NCI-H1694 treated with DMSO at 0.1 percent for 48 hours (cell line): ENCODE measurements at regions not wholly inside any gene's neighbourhood (a gene's known extent, or its start where the extent isn't known, plus 50 kb on each side); places are given as distances from the start of the nearest gene placed in this dataset.
A peak's percentile ranks its signal among the peaks of the same experiment; 100 is the strongest.

Experiments
- DNase-seq: peaks from one replicate; lab custom pipeline; 2025; lab: John Stamatoyannopoulos, UW

DNA sequence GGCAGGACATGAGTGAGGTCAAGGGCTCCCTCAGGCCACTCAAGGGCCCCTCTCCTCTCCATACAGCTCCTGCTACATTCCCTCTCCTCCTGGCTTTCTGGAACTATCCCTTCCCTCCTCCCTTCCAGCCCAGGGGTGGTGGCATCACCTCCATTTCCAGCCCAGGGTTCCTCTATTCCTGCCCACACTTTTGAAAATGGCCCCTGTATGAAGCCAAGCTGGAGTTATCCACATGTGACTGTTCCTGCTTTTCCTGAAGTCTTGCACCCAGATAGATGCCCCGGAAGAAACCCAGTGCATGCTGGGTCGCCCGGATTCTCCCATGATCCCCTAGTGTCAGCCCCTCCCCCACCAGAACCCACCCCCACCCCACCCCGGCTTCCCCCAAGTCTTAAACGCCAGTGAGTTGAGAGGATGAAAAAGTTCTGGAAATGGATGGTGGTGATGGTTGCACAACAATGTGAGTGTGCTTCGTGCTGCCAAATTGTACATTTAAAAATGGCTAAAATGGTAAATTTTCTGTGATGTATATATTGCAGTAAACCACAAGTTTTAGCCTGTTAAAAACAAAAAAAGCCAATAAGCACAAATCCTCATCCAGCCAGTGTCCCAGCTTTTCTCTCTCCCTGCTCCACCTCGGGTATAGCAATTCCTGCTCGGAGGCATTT is 136.9 kb downstream of the SCARB1 start:
- DNase-seq, result no peak

DNA sequence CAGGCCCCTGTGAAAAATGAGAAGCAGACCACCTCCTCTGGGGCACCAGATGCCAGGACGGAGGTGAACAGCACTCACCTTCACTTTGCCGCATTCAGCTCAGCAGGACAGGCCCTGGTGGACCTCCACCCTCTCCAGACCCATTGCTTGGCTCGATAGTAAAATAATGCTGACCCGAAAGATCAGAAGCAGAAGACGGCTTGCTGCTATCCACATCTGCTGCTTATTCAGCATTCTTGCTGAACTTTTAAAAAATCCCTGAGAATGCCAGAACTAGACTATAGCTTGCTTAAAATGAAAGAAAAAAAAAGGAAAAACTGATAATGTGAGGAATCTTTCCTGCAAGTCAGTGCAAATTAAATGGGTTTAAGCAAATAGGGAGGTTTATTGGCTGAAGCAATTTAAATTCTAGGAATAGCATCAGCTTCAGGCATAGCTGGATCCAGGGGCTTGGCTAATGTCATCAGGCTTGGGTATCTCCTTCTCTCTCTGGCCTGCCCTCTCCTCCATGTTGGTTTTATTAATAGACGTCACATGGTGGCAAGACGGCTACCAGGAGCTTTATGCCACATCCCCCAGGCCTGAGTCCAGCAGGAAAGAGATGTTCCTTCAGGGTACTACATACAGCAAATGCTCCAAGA is 137.9 kb downstream of the SCARB1 start:
- DNase-seq, result no peak

DNA sequence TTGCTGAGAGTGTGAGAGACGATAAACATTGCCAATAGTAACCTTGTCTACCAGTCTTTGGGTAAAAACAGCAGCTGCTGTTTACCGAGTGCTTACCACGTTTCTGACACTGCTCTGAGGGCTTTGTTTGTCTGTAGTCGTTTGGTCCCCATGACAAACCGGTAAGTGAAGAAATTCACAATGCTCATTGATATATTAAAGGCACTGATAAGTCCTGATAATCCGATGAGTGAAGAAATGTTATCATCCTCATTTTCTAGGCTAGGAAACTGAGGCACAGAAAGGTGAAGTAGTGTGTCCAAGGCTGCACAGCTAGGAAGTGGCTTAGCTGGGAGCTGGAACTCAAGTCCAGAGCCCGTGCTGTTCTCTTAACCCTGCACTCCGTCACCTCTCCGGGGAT is 138.6 kb downstream of the SCARB1 start:
- DNase-seq, result peak; percentile 88

DNA sequence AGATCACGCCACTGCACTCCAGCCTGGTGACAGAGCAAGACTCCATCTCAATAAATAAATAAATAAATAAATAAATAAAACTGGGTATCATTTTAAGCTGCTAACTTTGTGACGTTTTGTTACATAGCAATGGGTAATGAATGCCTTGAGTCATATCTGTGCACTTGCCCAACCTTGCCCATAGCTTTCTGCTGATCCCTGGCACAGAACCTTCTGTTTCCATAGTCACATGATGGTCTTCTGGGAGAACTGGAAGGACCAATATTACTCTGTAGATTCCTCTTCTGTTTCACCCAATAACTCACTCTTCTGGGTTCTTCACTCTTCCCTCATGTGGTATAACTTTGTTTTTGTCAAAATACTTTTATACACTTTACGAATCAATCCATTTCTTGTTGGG is 140.8 kb downstream of the SCARB1 start:
- DNase-seq, result no peak

DNA sequence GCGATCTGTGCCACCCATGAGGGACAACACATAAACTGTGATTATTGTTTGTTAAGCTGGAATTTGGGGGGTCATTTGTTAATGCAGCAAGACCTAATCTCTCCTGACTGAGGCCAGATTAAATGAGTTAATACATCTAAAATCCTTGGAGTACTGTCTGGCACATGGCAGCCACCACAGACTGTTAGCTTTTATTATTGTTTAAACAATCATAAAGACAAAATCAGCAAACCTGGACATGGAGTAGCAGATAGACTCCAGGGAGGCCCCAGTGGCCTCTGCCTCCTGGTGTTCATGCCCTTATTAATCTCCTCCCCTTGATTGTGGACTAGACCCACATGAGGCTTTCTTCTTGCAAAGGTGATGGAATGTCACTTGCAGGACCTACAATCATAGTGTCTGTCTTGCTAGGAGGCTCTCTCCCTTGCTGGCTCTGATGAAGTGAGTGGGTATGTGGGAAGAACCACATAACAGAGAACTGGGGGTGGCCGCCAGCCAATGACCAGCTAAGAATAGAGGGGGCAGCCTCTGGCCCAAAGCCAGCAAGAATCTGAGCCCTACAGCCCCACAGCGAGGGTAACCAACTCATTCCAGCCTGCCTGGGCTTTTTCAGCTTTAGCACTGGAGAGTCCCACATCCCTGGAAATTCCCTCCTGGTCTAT is 142.0 kb downstream of the SCARB1 start:
- DNase-seq, result no peak

DNA sequence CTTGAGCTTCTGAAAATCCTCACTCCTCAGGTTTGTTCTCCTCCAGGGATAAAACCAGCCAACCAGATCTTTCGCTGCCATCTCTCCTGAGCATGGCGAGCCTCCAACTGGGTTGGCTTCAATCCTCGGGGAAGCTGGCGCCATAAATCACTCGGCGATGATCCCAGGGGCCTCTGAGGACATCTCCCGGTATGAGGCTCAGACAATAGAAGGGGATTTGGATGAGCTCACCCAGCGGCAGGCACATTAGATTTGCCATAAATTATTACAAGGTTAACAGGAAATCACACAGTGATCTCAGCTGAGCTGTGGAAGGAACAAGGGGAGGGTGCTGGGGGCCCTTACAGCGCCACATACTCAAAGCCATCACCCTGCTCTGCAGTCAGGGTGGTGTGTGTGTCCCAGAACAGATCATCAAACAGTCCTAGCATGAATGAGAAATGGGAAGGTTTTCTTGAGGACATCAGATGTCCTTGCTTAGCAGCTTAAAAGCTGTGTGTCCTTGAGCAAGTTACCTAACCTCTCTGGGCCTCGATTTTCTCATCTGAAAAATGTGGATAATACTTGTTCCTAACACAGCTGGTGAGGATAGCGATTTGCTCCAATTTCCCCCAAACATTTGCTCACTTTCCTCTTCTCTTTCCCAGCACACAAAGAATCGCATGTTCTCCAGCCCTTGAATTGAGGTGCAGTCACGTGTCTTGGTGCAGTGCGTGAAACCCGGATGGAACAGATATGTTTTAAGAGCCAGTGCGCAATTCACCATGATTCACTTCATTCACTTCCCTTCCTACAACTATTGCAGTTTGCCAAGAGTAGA is 142.8 kb downstream of the SCARB1 start:
- peak; percentile 96 for DNase-seq

DNA sequence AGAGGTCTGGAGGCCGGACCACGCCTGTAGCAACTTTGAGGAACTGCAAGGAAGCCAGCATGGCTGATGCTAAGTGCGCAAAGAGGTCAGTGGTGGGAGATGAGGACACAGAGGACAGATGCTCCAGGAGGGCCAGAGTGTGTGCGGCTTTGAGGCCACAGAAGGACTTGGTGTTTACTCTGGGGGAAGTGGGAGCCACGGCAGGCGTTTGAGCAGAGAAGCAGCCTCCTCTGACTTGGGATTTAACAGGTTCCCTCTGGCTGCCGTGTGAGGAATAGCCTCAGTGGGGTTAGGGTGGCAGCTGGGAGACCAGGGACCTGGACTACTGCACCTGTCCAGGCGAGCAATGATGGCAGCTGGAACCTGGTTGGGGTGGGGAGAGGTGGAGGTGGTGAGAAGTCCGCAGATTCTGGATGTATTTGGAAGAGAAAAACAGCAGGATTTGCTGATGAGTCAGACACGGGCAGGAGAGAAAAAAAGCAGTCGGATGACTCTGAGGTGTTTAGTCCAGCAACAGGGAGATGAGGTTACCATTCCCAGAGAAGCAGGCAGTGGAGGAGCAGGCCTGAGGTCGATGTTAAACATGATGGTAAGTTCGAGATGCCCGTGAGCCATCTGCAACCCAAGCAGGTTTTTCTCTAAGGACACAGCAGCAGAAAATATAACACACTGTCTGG is 143.5 kb downstream of the SCARB1 start:
- DNase-seq, result peak; percentile 95

DNA sequence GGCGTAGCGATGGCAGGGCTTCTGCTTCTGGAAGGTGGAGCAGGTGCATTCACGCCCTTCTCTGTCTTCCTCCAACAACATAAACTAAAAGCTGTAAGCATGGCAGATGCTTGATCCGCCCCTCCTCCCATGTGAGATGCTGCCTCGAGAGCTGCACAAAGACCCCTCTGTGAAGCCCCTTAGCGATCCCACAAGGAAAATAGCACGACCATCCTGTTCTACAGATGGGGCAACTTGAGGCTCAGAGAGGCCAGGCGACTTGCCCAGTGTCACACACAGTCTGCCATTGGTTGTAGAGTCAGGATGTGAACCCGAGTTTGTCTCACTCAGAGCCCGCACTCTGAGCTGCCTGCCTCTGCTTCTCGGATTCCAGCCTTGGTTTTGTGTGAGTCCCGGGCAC is 144.4 kb downstream of the SCARB1 start:
- peak; percentile 53 for DNase-seq

DNA sequence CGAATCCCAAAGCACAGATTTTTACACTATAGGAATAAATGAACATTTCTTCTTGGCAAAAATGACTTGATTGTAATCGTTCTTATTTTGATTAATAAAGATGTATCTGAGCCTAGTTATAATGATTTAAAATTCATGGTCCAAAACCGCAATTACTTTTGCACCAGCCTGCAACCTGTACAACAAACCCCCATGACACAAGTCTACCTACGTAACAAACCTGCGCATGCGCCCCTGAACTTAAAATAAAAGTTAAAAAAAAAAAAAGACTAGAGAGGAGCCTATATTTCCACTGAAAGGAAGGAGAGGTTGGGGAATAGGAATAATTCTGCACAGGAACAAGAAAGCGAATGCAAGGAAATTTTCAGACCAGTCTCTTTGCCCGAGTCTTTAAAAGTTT is 145.2 kb downstream of the SCARB1 start:
- DNase-seq, result no peak

DNA sequence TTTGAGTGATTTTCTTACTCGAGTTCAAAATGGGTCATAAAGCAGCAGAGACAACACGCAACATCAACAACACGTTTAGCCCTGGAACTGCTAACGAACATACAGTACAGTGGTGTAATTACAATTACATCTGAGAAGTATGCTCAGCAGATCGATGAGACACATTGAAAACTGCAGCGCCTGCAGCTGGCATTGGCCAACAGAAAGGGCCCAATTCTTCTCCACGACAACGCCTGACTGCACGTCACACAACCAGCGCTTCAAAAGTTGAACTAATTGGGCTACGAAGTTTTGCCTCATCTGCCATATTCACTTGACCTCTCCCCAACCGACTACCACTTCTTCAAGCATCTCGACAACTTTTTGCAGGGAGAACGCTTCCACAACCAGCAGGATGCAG is 145.6 kb downstream of the SCARB1 start:
- no peak for DNase-seq

DNA sequence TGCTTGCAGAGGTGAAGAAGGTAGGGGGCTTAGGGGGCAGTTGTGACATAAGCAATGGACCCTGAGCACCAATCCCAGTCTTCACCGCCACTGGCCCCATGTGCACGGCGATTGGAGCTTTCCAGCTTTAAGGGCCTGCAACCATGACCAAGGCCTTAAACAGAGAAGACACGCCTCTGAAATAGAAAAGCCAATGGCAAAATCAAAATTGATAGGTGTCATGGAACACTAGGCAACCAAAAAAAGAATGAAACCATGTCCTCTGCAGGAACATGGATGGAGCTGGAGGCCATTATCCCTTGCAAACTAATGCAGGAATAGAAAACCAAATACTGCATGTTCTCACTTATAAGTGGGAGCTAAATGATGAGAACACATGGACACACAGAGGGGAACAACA is 146.3 kb downstream of the SCARB1 start:
- no peak for DNase-seq

DNA sequence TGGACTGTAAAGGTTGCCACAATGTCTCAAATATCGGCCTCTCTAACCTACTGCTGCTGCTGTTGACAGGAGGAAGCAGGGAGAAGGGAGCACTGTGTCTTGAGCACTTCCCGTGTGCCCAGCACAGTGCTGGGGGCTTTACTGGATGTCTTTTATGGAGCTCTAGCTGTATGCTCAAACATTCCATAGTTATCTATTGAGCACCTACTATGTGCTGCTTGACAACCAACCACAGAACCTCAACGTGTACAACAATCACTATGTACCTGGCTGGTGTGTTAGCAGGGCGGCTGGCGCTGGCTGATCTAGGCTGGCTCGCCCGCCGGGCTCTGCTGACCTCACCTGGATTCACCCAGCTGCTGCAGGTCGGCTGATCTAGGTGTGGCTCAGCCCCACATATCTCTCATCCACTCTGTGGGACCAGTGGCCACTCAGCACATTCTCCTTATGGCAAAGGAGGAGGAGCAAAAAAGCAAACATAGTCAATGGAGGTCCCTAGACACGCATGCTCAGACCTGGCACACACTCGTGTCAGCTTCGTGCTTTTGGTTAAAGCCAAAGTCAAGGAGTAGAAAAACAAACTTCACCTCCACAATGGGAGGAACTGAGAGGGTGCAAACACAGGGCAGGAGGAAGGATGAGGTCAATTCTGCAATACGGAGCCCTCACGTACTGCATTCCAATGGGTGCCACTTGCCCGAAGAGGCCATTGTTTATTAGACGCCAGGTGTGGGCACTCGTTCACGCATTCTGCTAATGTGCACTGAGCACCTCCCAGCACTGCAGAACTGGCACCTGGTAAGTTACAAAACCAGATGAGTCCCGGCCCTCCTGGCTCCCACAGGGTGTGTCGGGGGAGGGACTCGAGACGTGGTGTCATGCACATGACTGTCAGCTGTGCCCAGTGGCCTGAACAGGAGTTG is 147.2 kb downstream of the SCARB1 start:
- DNase-seq, result no peak

DNA sequence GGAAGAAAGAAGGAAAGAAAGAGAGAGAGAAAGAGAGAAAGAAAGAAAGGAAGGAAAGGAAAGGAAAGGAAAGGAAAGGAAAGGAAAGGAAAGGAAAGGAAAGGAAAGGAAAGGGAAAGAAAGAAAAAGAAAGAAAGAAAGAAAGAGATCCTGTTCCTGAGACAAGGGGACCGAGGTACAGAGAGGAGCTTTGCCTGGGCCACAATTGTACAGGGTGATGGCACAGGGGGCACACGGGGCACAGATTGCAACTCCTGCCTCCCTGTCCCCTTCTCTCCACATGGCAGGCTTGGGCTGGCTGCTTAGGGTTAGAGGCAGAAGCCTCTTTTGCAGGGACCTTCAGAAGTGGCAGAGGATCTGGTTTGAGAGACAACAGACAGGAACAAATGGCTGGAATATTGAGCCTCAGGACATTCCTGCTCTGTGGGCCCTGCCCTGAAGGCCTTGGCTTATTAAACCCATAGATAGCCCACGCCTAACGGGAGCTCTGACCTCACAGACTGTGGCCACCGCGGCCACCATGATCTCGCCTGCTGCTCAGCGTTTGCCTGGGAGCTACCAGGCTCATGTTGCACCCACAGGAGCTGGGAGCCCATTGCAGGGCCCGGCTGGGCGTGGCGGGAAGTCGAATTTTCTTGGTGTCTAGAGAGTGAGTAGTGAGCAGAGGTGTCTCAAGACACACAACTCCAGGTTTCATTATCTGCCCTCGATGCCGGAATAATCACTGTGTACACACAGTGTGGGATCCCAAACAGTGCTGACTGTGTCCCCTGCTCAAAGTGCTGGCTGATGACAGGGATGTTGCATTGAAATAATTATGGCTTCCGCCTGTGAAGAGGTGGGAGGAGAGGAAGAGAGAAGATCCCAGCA is 147.9 kb upstream of the NCOR2 start:
- DNase-seq, result no peak

DNA sequence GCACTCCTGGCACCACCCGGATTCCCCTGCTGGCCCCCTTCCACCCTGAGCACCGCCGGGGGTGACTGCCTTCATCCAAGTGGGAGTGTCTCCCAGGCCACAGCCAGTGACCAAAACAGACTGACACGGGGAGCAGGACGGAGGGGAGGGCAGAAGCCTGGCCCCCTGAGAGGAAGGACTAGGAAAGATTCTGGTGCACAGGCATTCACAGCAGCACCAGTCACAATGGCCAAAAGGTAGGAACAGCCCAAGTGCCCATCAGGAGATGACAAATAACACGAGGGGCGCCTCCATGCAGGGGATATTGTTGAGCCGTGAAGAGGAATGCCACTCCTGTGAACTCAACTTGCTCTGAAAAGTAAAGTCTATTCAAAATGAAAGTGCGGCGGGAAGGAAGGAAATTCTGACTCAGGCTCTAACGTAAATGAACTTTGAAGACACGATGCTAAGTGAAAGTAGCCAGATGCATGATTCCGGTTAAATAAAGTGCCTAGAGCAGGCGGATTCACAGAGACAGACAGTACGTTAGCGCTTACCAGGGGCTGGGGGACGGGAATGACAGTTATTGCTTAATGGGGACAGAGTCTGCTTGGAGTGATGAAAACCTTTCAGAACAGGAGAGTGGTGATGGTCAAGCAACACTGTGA is 146.1 kb upstream of the NCOR2 start:
- DNase-seq, result no peak

DNA sequence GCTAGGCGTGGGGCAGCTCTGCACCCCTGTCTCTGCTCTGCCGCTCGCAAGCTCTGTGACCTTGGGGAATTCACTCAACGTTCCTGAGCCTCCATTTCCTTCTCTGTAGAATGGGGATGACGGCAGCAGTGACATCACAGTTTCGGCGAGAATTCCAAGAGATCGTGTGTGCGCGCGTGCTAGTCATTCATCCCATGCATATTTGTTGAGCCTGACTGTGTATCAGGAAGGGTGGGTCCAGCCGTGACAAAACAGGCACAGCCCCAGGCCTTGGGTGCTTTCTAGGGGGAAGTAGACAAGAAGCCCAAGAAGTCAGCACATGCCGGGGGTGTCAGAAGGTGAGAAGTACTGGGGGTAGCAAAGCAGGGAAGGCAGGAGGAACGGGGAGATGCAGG is 145.6 kb upstream of the NCOR2 start:
- no peak for DNase-seq

DNA sequence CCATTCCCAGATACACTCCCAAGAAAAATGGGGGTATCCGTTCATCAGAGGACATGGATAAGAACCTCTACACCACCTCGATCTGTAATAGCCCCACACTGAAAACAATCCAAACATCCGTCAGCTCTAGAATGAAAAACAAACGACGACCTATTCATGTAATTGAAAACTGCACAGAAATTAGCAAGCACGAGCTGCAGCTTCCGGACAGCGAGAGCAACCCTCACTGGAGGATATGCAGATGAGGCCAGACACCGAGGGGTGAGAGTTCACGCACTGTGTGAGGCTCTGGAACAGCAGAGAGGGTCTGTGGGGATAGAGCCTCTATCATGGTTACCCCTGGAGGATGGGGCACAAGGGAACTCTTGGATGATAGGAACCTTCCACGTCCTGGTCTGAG is 143.9 kb upstream of the NCOR2 start:
- DNase-seq, result no peak

DNA sequence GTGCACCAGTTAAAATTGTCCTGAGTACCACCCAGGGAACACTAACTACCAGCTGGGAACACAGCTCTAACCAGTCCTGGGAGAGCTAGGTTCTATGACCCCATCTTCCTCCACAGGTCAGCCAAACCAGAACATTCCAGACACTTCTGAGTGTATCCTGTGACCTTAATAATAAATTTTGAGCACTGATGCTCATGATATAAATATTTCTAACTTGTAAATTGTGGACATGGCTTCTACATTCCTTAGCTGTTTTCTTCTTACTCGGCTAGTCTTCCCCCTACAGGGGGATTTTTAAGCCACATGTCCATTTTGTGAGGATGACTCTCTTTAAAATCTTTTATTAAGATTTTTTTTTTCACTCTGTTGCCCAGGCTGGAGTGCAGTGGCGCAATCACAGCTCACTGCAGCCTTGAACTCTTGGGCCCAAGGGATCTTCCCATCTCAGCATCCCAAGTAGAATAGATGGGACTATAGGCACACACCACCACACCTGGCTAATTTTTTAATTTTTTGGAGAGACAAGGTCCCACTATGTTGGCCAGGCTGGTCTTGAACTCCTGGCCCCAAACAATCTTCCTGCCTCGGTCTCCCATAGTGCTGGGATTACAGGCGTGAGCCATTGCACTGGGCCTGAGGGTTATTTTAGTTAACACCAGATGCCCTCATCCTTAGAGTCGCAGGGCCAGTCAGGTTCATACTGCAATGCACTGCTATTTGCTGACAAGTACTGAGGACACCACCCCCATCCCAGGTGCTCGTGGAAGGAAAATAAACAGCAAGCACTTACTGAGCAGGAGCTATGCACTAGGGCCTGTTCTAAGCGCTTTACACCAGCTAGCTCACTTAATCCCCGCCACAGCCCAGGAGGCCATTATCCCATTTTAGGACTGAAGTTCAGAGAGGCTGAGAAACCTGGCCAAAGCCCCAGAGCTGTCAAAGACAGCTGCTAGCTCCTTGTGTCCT is 142.6 kb upstream of the NCOR2 start:
- DNase-seq, result no peak

DNA sequence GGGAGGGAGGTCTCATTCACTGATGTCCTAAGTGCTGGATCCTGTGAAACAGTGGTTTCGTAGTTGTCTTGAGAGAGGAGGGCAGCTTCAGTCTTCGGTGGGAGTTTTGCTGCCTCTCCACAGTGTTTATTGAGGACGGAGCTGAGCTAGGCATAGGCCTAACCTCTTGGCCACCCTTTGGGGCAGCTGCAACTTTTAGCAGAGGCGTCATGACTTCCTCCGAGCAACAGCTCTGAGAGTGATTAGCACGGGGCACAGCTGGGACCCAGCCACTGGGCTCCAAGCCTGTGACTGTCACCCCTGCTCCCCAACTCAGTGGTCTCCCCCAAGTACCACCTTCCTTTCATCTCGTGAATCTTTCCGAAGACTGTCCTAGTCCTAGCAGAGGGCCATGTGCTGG is 139.9 kb upstream of the NCOR2 start:
- DNase-seq, result no peak
